Activated CD4-positive, alpha-beta T cell treated with anti-CD3 and anti-CD28 coated beads for 36 hours (primary cell): ENCODE measurements at regions not wholly inside any gene's neighbourhood (a gene's known extent, or its start where the extent isn't known, plus 50 kb on each side); places are given as distances from the start of the nearest gene placed in this dataset.
A peak's percentile ranks its signal among the peaks of the same experiment; 100 is the strongest.

Experiments used
- ATAC-seq: fragments of 200-7000 bp; cut with Tn5 transposase; one replicate; pipeline ENCODE4 v1.10.0; 2021; ENCODE audit warnings: mild to moderate bottlenecking, moderate library complexity
- CTCF ChIA-PET: fragments of 350-600 bp; sonication (Branson Sonifier 250); formaldehyde crosslinking; loops from one replicate; lab custom pipeline; 2021; ENCODE audit warnings: antibody characterized with exemption; lab: Charles Lee
- POLR2A ChIA-PET: fragments of 350-600 bp; sonication (Branson Sonifier 250); formaldehyde crosslinking; loops from one replicate; lab custom pipeline; 2021; ENCODE audit warnings: antibody characterized with exemption, inconsistent platforms; lab: Charles Lee
- DNase-seq: peaks from one replicate; pipeline ENCODE4 v3.0.0-alpha.2; 2020
- H3K27ac Mint-ChIP-seq: one replicate; pipeline ENCODE4 v1.8.0; 2021; ENCODE audit warnings: mixed read lengths
- H3K27me3 Mint-ChIP-seq: one replicate; pipeline ENCODE4 v1.8.0; 2021; ENCODE audit warnings: mixed read lengths
- H3K36me3 Mint-ChIP-seq: one replicate; pipeline ENCODE4 v1.8.0; 2021; ENCODE audit warnings: low read depth, mixed read lengths
- H3K4me1 Mint-ChIP-seq: one replicate; pipeline ENCODE4 v1.8.0; 2021; ENCODE audit warnings: mixed read lengths
- H3K4me3 Mint-ChIP-seq: one replicate; pipeline ENCODE4 v1.8.0; 2021; ENCODE audit warnings: mild to moderate bottlenecking, moderate library complexity, mixed read lengths
- H3K9me3 Mint-ChIP-seq: one replicate; pipeline ENCODE4 v1.8.0; 2021; ENCODE audit warnings: low read depth, mixed read lengths
- intact Hi-C, 2 experiments: fragments of 100-400 bp; cut with DNase I in 1 of 2; cut with micrococcal nuclease in 1 of 2; formaldehyde crosslinking; loops; one replicate each; pipeline versions ENCODE4 v1.14.2 to v1.15.1; 2022 to 2024; cut with DNase I, micrococcal nuclease

DNA sequence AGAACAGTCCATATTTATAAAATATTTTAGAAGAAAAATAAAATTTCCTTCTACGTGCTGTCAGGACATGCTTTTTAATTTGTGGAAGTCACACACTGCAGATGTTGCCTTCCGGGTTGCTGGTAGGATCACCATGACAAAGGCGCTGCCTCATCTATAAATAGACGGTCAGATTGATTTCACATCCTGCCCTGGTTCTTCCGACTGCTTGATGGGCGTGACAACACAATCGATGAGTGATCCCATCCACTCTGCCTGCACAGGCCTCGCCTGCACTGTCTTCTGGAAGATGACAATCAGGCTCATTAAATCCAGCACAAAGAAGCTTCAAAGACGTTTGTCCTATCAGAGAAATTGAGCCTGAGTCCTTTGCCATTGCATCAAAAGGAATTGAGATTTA lies 318.9 kb upstream of the TRIB2 start:
- Mint-ChIP-seq H3K36me3 (no peaks in the 10 kb centered on the region), H3K27ac (no peak overlapping the region), H3K9me3 (peaks cover 2% of the 10 kb centered on the region), H3K4me3 (no peak overlapping the region), H3K27me3 (peaks cover 8% of the 10 kb centered on the region), H3K4me1 (peaks cover 7% of the 10 kb centered on the region)
- intact Hi-C loops = no loop called here
- ChIA-PET CTCF (no interaction called here), POLR2A (no interaction called here)
- DNase-seq (no peak), ATAC-seq (peak; percentile 16)

GRCh38 chr2:12399240-12399639 lies 317.5 kb upstream of the TRIB2 start:
- no peak for DNase-seq

GRCh38 chr2:12400543-12400942 lies 316.2 kb upstream of the TRIB2 start:
- POLR2A ChIA-PET = no interaction called here
- peaks cover 4% of the 10 kb centered on the region for H3K9me3 Mint-ChIP-seq
- ATAC-seq = no peak
- no peaks in the 10 kb centered on the region for H3K4me1 Mint-ChIP-seq
- DNase-seq = no peak
- peaks cover 8% of the 10 kb centered on the region for H3K27me3 Mint-ChIP-seq
- intact Hi-C loops = no loop called here
- H3K4me3 Mint-ChIP-seq = no peak overlapping the region
- CTCF ChIA-PET = interaction anchor here (0.6 kb wide), 2 partner anchors 82 to 570 kb away, joined by 3 to 4 read pairs; no protein-coding TSS in a partner anchor
- no peak overlapping the region for H3K27ac Mint-ChIP-seq
- no peaks in the 10 kb centered on the region for H3K36me3 Mint-ChIP-seq

More at GRCh38 chr2:12399240-12399639, 317.5 kb upstream of the TRIB2 start:
- no peak overlapping the region for H3K27ac Mint-ChIP-seq
- no peak for ATAC-seq
- H3K9me3 Mint-ChIP-seq = peaks cover 4% of the 10 kb centered on the region
- peaks cover 8% of the 10 kb centered on the region for H3K27me3 Mint-ChIP-seq
- H3K4me3 Mint-ChIP-seq = no peak overlapping the region
- ChIA-PET CTCF (interaction anchor here (0.8 kb wide), 1 partner anchor 617 kb away, joined by 3 read pairs; no protein-coding TSS in a partner anchor), POLR2A (no interaction called here)
- no peaks in the 10 kb centered on the region for H3K36me3 Mint-ChIP-seq
- intact Hi-C loops = no loop called here
- H3K4me1 Mint-ChIP-seq = peaks cover 7% of the 10 kb centered on the region

DNA sequence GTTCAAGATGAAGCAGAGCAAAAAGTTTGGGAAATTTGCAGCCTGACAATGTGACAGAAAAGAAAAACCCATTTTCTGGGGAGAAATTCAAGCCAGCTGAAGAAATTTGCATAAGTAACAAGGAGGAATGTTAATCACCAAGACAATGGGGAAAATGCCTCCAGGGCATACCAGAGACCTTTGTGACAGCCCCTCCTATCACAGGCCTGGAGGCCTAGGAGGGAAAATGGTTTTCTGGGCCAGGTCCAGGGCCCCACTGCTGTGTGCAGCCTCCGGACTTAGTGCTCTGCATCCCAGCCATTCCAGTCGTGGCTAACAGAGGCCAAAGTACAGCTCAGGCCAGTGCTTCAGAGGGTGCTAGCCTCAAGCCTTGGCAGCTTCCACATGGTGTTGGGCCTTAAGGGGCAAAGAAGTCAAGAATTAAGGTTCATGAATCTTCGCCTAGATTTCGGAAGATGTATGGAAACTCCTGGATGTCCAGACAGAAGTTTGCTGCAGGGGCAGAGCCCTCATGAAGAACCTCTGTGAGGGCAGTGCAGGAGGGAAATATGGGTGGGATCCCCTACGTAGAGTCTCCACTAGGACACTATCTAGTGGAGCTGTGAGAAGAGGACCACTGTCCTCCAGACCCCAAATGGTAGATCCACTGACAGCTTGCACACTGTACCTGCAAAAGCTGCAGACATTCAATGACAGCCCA lies 314.1 kb upstream of the TRIB2 start:
- Mint-ChIP-seq H3K27ac (no peak overlapping the region), H3K4me1 (no peaks in the 10 kb centered on the region), H3K36me3 (no peaks in the 10 kb centered on the region), H3K9me3 (peaks cover 4% of the 10 kb centered on the region), H3K4me3 (no peak overlapping the region), H3K27me3 (peaks cover 6% of the 10 kb centered on the region)
- DNase-seq (no peak), ATAC-seq (no peak)
- CTCF ChIA-PET = no interaction called here
- intact Hi-C loops = no loop called here
- POLR2A ChIA-PET = interaction anchor here (0.6 kb wide), 1 partner anchor 8 kb away, joined by 3 read pairs; no protein-coding TSS in a partner anchor

DNA sequence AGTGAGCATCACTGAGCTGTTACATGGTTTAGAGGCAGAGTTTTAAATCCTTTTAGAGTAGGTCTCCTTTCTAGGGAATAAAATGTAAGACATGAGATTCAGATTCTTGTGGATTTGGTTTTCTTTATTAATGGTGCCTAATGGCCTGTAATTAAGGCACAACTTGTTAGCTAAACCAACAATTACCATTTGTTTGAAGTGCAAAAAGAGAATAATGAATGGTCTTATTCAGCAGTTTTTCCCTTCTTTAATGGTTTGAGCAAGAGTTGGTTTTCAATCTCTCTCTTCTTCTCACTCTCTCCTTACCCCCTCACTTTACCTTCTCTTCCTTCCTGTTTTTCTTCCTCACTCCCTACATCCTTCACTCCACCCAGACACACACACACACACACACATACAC lies 312.2 kb upstream of the TRIB2 start:
- H3K27ac Mint-ChIP-seq = no peak overlapping the region
- peaks cover 6% of the 10 kb centered on the region for H3K27me3 Mint-ChIP-seq
- ChIA-PET POLR2A (no interaction called here), CTCF (interaction anchor here (0.8 to 1.1 kb wide), 2 partner anchors 11 to 160 kb away, joined by 3 to 4 read pairs; no protein-coding TSS in a partner anchor)
- ATAC-seq (no peak), DNase-seq (no peak)
- no peak overlapping the region for H3K4me3 Mint-ChIP-seq
- H3K4me1 Mint-ChIP-seq = no peaks in the 10 kb centered on the region
- peaks cover 4% of the 10 kb centered on the region for H3K9me3 Mint-ChIP-seq
- H3K36me3 Mint-ChIP-seq = no peaks in the 10 kb centered on the region
- intact Hi-C loops = no loop called here

DNA sequence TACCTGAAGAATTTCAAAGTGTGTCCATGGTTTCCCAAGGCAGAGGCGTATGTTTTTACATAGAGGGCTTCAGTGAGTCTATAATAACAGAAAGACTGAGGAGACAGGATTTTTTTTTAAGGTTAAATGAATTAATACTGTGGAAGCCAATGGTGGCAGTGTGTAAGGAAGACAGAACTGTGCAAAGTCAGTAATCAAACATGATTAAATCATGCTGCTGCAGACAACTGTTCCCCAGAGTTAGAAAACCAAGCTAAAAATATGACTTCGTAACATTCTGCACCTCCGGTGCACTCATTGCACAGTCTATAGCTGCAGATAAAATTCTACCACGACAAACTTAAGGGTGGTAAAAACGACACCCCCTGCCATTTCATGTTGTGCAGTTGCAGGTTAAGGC lies 309.6 kb upstream of the TRIB2 start:
- ChIA-PET CTCF (no interaction called here), POLR2A (no interaction called here)
- H3K4me1 Mint-ChIP-seq = peaks cover 2% of the 10 kb centered on the region
- intact Hi-C loops = no loop called here
- no peak overlapping the region for H3K27ac Mint-ChIP-seq
- no peaks in the 10 kb centered on the region for H3K27me3 Mint-ChIP-seq
- peaks cover 6% of the 10 kb centered on the region for H3K9me3 Mint-ChIP-seq
- no peak for ATAC-seq
- no peak overlapping the region for H3K4me3 Mint-ChIP-seq
- H3K36me3 Mint-ChIP-seq = no peaks in the 10 kb centered on the region
- no peak for DNase-seq

DNA sequence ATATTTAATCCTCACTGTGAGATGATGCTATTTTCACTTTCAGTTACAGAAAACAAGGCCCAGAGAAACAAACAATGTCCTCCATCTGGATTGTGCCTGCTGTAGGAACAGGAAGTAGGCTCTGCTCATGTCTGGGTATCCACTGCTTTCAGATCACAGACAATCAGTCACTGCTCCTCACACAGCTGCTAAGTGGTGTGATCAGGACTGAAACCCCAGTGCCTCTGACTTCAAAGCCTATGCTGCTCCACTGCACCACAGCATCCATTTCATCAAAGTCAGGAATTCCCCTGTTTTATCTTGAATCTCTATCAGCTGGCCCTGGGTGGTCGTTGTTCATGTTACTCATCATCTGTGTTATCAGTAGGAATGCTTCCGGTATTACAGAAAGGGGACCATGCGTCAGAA lies 303.8 kb upstream of the TRIB2 start:
- POLR2A ChIA-PET = no interaction called here
- CTCF ChIA-PET = interaction anchor here (0.7 kb wide), 1 partner anchor 752 kb away, joined by 3 read pairs; no protein-coding TSS in a partner anchor
- DNase-seq (peak; percentile 53), ATAC-seq (peak; percentile 97)
- Mint-ChIP-seq H3K4me1 (peaks cover 31% of the 10 kb centered on the region), H3K27me3 (no peaks in the 10 kb centered on the region), H3K27ac (peak overlapping the region; percentile 22), H3K9me3 (peaks cover 4% of the 10 kb centered on the region), H3K36me3 (no peaks in the 10 kb centered on the region), H3K4me3 (no peak overlapping the region)
- intact Hi-C loops = loop anchor here (1.0 to 10.0 kb wide), 3 partner anchors 121 to 522 kb away; no protein-coding TSS in a partner anchor

- DNase-seq (no peak), ATAC-seq (no peak)
- POLR2A ChIA-PET = no interaction called here
- no peaks in the 10 kb centered on the region for H3K27me3 Mint-ChIP-seq
- H3K27ac Mint-ChIP-seq = no peak overlapping the region
- intact Hi-C loops = loop anchor here (5.0 to 10.0 kb wide), 3 partner anchors 519 to 592 kb away; no protein-coding TSS in a partner anchor
- H3K4me1 Mint-ChIP-seq = peaks cover 36% of the 10 kb centered on the region
- CTCF ChIA-PET = interaction anchor here (0.7 to 1.2 kb wide), 5 partner anchors 8 to 302 kb away, joined by 3 to 4 read pairs (median 4); partner anchors contain the start of gene TRIB2
- H3K9me3 Mint-ChIP-seq = peaks cover 4% of the 10 kb centered on the region
- no peaks in the 10 kb centered on the region for H3K36me3 Mint-ChIP-seq
- no peak overlapping the region for H3K4me3 Mint-ChIP-seq
Observed at GRCh38 chr2:12415536-12415935, 301.2 kb upstream of the TRIB2 start.

GRCh38 chr2:12416600-12416999 lies 300.1 kb upstream of the TRIB2 start:
- no peaks in the 10 kb centered on the region for H3K9me3 Mint-ChIP-seq
- no peak overlapping the region for H3K27ac Mint-ChIP-seq
- H3K4me1 Mint-ChIP-seq = peaks cover 36% of the 10 kb centered on the region
- H3K36me3 Mint-ChIP-seq = no peaks in the 10 kb centered on the region
- ChIA-PET POLR2A (no interaction called here), CTCF (no interaction called here)
- peak; percentile 69 for DNase-seq
- peak; percentile 43 for ATAC-seq
- intact Hi-C loops = loop anchor here (1.0 to 10.0 kb wide), 4 partner anchors 300 to 591 kb away; partner anchors contain the start of gene TRIB2 (in 2 of the 2)
- no peak overlapping the region for H3K4me3 Mint-ChIP-seq
- H3K27me3 Mint-ChIP-seq = no peaks in the 10 kb centered on the region

DNA sequence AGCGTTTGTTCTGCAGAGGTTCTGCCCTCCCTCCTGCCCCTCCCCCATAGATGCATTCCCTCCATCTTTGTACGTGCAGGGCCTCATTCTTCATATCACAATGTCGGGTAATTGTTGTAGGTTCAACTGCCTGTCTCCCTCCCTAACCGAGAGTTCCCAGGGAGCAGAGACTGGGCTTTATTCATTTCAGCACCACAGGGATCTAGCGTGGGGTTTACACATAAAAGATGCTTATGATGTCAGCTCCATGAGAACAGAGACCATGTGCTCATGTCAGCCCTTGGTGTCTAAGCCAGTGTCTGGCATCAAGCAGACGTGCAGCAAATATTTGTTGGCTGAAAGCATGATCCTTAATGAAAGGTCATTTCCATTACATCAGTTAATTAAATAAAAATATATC lies 298.9 kb upstream of the TRIB2 start:
- ChIA-PET CTCF (no interaction called here), POLR2A (no interaction called here)
- intact Hi-C loops = loop anchor here (5.0 to 10.0 kb wide), 3 partner anchors 517 to 590 kb away; no protein-coding TSS in a partner anchor
- Mint-ChIP-seq H3K36me3 (no peaks in the 10 kb centered on the region), H3K4me3 (no peak overlapping the region), H3K4me1 (peaks cover 28% of the 10 kb centered on the region), H3K9me3 (no peaks in the 10 kb centered on the region), H3K27ac (no peak overlapping the region), H3K27me3 (no peaks in the 10 kb centered on the region)
- DNase-seq (no peak), ATAC-seq (no peak)

GRCh38 chr2:12419803-12420202 lies 296.9 kb upstream of the TRIB2 start:
- Mint-ChIP-seq H3K27me3 (no peaks in the 10 kb centered on the region), H3K4me1 (peaks cover 23% of the 10 kb centered on the region), H3K36me3 (no peaks in the 10 kb centered on the region), H3K27ac (no peak overlapping the region), H3K4me3 (no peak overlapping the region), H3K9me3 (no peaks in the 10 kb centered on the region)
- CTCF ChIA-PET = no interaction called here
- POLR2A ChIA-PET = no interaction called here
- ATAC-seq = no peak
- intact Hi-C loops = loop anchor here (5.0 to 10.0 kb wide), 3 partner anchors 515 to 588 kb away; no protein-coding TSS in a partner anchor
- DNase-seq = no peak

GRCh38 chr2:12421046-12421445 lies 295.7 kb upstream of the TRIB2 start:
- Mint-ChIP-seq H3K4me3 (no peak overlapping the region), H3K27ac (no peak overlapping the region), H3K4me1 (peaks cover 20% of the 10 kb centered on the region), H3K9me3 (no peaks in the 10 kb centered on the region), H3K27me3 (no peaks in the 10 kb centered on the region), H3K36me3 (no peaks in the 10 kb centered on the region)
- CTCF ChIA-PET = interaction anchor here (1.4 kb wide), 1 partner anchor 510 kb away, joined by 3 read pairs; no protein-coding TSS in a partner anchor
- ATAC-seq (no peak), DNase-seq (no peak)
- POLR2A ChIA-PET = no interaction called here
- intact Hi-C loops = no loop called here
